ENCODE measurements at regions not wholly inside any gene's neighbourhood (a gene's known extent, or its start where the extent isn't known, plus 50 kb on each side); places are given as distances from the start of the nearest gene placed in this dataset.

- no peaks in the 10 kb centered on the region for H3K27me3 ChIP-seq (ENCODE audit: control insufficient read depth in 3 of 3, insufficient read depth in 3 of 3, low read length in 3 of 3)
- no peaks in the 10 kb centered on the region for H3K36me3 ChIP-seq (ENCODE audit: control insufficient read depth in 3 of 3, insufficient read depth in 3 of 3, low read length in 3 of 3)
- H3K4me1 ChIP-seq (ENCODE audit: control insufficient read depth in 3 of 3, insufficient read depth in 3 of 3, low read length in 3 of 3), result no peaks in the 10 kb centered on the region
- H3K9ac ChIP-seq (ENCODE audit: low read depth in 1 of 3, low read length in 3 of 3), result no peak overlapping the region
- H3K9me3 ChIP-seq (ENCODE audit: control insufficient read depth in 3 of 3, low read length in 3 of 3), result no peaks in the 10 kb centered on the region
- H3K4me3 ChIP-seq (ENCODE audit: low read length in 3 of 3), result no peak overlapping the region
- no peak overlapping the region for H3K27ac ChIP-seq (ENCODE audit: low read depth, low read length)
These were observed 243.7 kb downstream of the SLC16A7 start for GRCh38 chr12:59839514-59839913.

DNA sequence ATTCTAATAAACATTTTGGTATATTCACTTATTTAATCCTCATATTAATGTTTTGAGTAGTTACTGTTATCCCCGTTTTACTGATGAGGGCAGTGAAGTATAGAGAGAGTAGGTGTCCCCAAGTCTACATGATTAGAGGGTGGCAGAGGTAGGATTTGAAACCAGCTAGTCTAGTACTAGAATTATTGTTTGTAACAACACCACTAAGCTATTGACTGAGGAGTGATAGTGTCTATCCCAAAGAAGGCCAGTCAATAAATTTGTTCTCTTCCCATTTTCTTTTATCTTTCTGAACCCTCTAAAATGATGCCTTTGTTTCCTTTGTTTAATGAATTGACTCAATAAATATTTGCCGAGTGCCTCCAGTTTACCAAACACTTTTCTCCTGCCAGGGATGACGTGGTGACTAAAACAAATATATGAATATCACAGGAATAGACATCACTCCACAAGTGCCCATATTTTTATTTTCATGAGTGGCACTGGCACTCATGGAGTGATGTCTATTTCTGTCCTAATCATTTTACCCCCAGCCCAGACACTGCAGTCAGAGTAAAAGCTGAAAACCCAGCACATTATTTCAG lies 247.5 kb downstream of the SLC16A7 start:
- Histone ChIP-seq H3K4me1 (ENCODE audit: control insufficient read depth in 3 of 3, insufficient read depth in 3 of 3, low read length in 3 of 3) (no peaks in the 10 kb centered on the region), H3K36me3 (ENCODE audit: control insufficient read depth in 3 of 3, insufficient read depth in 3 of 3, low read length in 3 of 3) (no peaks in the 10 kb centered on the region), H3K9ac (ENCODE audit: low read depth in 1 of 3, low read length in 3 of 3) (no peak overlapping the region), H3K27ac (ENCODE audit: low read depth, low read length) (no peak overlapping the region), H3K27me3 (ENCODE audit: control insufficient read depth in 3 of 3, insufficient read depth in 3 of 3, low read length in 3 of 3) (no peaks in the 10 kb centered on the region), H3K4me3 (ENCODE audit: low read length in 3 of 3) (no peak overlapping the region), H3K9me3 (ENCODE audit: control insufficient read depth in 3 of 3, low read length in 3 of 3) (no peaks in the 10 kb centered on the region)

DNA sequence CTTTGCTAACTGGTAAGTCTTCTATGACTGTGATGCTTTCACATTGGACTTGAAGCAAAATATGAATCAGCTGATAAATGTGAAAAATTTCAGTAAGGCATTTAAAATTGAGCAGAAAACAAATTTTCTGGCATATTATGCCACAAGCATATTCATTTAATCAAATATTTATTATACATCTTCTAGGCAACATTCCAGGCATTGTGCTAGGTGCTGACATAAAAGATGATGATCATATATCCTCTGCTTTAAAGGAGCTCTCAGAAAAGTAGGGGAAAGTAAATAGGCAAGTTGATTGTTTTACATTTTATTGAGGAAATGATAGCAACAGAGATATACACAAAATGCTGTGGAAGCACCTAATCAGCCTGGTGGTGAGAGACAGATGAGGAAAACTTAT lies 248.9 kb downstream of the SLC16A7 start:
- Histone ChIP-seq H3K4me3 (ENCODE audit: low read length in 3 of 3) (no peak overlapping the region), H3K27ac (ENCODE audit: low read depth, low read length) (no peak overlapping the region), H3K27me3 (ENCODE audit: control insufficient read depth in 3 of 3, insufficient read depth in 3 of 3, low read length in 3 of 3) (no peaks in the 10 kb centered on the region), H3K36me3 (ENCODE audit: control insufficient read depth in 3 of 3, insufficient read depth in 3 of 3, low read length in 3 of 3) (no peaks in the 10 kb centered on the region), H3K4me1 (ENCODE audit: control insufficient read depth in 3 of 3, insufficient read depth in 3 of 3, low read length in 3 of 3) (no peaks in the 10 kb centered on the region), H3K9ac (ENCODE audit: low read depth in 1 of 3, low read length in 3 of 3) (no peak overlapping the region), H3K9me3 (ENCODE audit: control insufficient read depth in 3 of 3, low read length in 3 of 3) (no peaks in the 10 kb centered on the region)

DNA sequence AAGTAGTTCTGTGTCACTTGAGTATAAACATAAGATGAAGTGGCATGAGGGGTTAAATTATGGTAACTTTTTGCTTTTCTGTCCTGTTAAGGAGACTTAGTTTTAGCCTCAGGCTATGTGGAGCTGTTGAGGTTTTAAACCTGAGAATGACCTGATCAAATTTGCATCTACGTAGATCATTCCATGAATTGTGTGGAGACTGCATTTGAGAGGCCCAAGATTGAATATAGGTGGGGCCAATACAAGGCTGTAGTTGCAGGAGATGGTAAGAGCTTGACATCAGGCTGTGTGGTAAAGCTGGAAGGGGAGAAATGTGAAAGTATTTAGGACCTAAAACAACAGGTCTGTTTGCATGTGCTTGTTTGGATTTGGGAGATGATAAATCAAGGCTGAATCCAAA lies 249.5 kb downstream of the SLC16A7 start:
- H3K4me3 ChIP-seq (ENCODE audit: low read length in 3 of 3), result no peak overlapping the region
- no peak overlapping the region for H3K9ac ChIP-seq (ENCODE audit: low read depth in 1 of 3, low read length in 3 of 3)
- H3K27me3 ChIP-seq (ENCODE audit: control insufficient read depth in 3 of 3, insufficient read depth in 3 of 3, low read length in 3 of 3), result no peaks in the 10 kb centered on the region
- H3K4me1 ChIP-seq (ENCODE audit: control insufficient read depth in 3 of 3, insufficient read depth in 3 of 3, low read length in 3 of 3), result no peaks in the 10 kb centered on the region
- H3K27ac ChIP-seq (ENCODE audit: low read depth, low read length), result no peak overlapping the region
- H3K9me3 ChIP-seq (ENCODE audit: control insufficient read depth in 3 of 3, low read length in 3 of 3), result no peaks in the 10 kb centered on the region
- H3K36me3 ChIP-seq (ENCODE audit: control insufficient read depth in 3 of 3, insufficient read depth in 3 of 3, low read length in 3 of 3), result no peaks in the 10 kb centered on the region

- Histone ChIP-seq H3K4me3 (ENCODE audit: low read length in 3 of 3) (no peak overlapping the region), H3K9ac (ENCODE audit: low read depth in 1 of 3, low read length in 3 of 3) (no peak overlapping the region), H3K4me1 (ENCODE audit: control insufficient read depth in 3 of 3, insufficient read depth in 3 of 3, low read length in 3 of 3) (no peaks in the 10 kb centered on the region), H3K27me3 (ENCODE audit: control insufficient read depth in 3 of 3, insufficient read depth in 3 of 3, low read length in 3 of 3) (no peaks in the 10 kb centered on the region), H3K9me3 (ENCODE audit: control insufficient read depth in 3 of 3, low read length in 3 of 3) (no peaks in the 10 kb centered on the region), H3K36me3 (ENCODE audit: control insufficient read depth in 3 of 3, insufficient read depth in 3 of 3, low read length in 3 of 3) (no peaks in the 10 kb centered on the region), H3K27ac (ENCODE audit: low read depth, low read length) (no peak overlapping the region)
These were observed 251.3 kb downstream of the SLC16A7 start for GRCh38 chr12:59847127-59847526.

DNA sequence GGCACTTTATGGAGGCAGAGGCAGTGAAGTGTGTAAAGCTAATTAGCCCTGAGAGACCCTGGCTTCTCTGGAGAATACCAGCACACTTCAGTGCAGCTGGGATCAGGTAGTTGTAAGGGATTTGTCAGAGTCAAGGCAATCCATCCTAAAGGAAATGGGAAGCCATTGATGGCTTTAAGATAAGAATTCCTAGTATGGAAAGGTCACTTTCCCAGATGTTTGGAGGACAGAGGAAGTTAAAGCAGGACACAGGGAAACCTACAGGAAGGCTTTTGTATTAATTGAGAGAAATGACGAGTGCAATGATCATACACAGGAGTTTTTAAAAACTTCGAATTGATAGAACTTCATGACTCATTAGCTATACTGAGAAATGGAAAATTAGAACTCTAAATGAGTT lies 254.4 kb downstream of the SLC16A7 start:
- Histone ChIP-seq H3K36me3 (ENCODE audit: control insufficient read depth in 3 of 3, insufficient read depth in 3 of 3, low read length in 3 of 3) (no peaks in the 10 kb centered on the region), H3K27me3 (ENCODE audit: control insufficient read depth in 3 of 3, insufficient read depth in 3 of 3, low read length in 3 of 3) (no peaks in the 10 kb centered on the region), H3K4me1 (ENCODE audit: control insufficient read depth in 3 of 3, insufficient read depth in 3 of 3, low read length in 3 of 3) (no peaks in the 10 kb centered on the region), H3K4me3 (ENCODE audit: low read length in 3 of 3) (no peak overlapping the region), H3K27ac (ENCODE audit: low read depth, low read length) (no peak overlapping the region), H3K9me3 (ENCODE audit: control insufficient read depth in 3 of 3, low read length in 3 of 3) (no peaks in the 10 kb centered on the region), H3K9ac (ENCODE audit: low read depth in 1 of 3, low read length in 3 of 3) (no peak overlapping the region)

DNA sequence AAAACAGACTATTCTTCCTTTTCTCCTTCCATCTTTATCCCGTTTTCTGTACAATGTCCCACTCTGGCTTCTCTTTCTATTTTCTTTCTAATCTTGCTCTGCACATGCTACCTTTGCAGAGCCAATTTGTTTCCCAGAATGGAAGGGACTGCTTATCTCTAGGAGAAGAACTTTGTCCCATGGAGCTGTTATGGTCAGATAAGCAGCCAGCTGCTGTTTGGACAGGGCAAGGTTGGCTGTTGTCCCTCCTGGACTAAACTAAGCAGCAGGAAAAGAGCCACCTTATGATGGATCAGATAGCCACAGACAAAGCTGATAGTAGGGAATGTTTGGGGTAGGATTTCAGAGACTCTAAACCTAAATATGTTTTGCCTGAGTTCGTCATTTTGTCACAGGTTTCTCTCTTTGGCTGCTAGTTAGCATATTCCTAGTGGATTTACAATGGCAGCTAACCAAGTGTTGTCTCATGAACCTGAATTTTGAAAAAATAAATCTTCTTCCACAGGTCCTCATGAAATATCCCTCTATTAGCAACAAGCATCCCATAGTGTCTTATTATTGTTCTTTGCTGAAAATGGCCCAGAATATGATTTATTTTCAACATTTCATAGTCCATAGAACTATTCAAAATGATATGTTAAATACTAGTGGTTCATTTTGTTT lies 262.8 kb downstream of the SLC16A7 start:
- H3K36me3 ChIP-seq (ENCODE audit: control insufficient read depth in 3 of 3, insufficient read depth in 3 of 3, low read length in 3 of 3), result no peaks in the 10 kb centered on the region

DNA sequence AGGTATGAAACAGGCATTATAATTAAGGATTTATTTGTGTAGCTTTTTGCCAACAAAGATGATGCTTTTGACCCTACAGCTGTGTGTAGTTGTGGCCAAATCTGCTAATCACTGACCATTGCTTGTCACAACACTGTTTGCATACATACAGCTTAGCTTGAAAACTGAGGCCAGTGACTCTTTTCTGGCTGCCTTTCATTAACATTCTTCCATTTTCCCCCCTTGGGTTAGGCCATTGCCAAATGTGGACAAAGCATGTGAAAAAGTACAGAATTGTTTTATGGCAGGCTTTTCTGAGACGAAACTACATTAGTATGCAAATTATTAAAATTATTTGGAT lies 263.3 kb downstream of the SLC16A7 start:
- H3K9me3 ChIP-seq (ENCODE audit: control insufficient read depth in 3 of 3, low read length in 3 of 3), result peaks cover 0 to 5% (median 0%) of the 10 kb centered on the region in 3 donors
- no peaks in the 10 kb centered on the region for H3K36me3 ChIP-seq (ENCODE audit: control insufficient read depth in 3 of 3, insufficient read depth in 3 of 3, low read length in 3 of 3)
- H3K27ac ChIP-seq (ENCODE audit: low read depth, low read length), result no peak overlapping the region
- no peak overlapping the region for H3K4me3 ChIP-seq (ENCODE audit: low read length in 3 of 3)
- H3K4me1 ChIP-seq (ENCODE audit: control insufficient read depth in 3 of 3, insufficient read depth in 3 of 3, low read length in 3 of 3), result no peaks in the 10 kb centered on the region
- no peaks in the 10 kb centered on the region for H3K27me3 ChIP-seq (ENCODE audit: control insufficient read depth in 3 of 3, insufficient read depth in 3 of 3, low read length in 3 of 3)
- no peak overlapping the region for H3K9ac ChIP-seq (ENCODE audit: low read depth in 1 of 3, low read length in 3 of 3)

More for the DNA sequence above, 262.8 kb downstream of the SLC16A7 start:
- Histone ChIP-seq H3K27ac (ENCODE audit: low read depth, low read length) (no peak overlapping the region), H3K4me3 (ENCODE audit: low read length in 3 of 3) (no peak overlapping the region), H3K9me3 (ENCODE audit: control insufficient read depth in 3 of 3, low read length in 3 of 3) (peaks cover 0 to 5% (median 0%) of the 10 kb centered on the region in 3 donors), H3K4me1 (ENCODE audit: control insufficient read depth in 3 of 3, insufficient read depth in 3 of 3, low read length in 3 of 3) (no peaks in the 10 kb centered on the region), H3K27me3 (ENCODE audit: control insufficient read depth in 3 of 3, insufficient read depth in 3 of 3, low read length in 3 of 3) (no peaks in the 10 kb centered on the region), H3K9ac (ENCODE audit: low read depth in 1 of 3, low read length in 3 of 3) (no peak overlapping the region)

GRCh38 chr12:59861635-59862034 lies 265.8 kb downstream of the SLC16A7 start:
- Histone ChIP-seq H3K4me3 (ENCODE audit: low read length in 3 of 3) (no peak overlapping the region), H3K4me1 (ENCODE audit: control insufficient read depth in 3 of 3, insufficient read depth in 3 of 3, low read length in 3 of 3) (no peaks in the 10 kb centered on the region), H3K27ac (ENCODE audit: low read depth, low read length) (no peak overlapping the region), H3K27me3 (ENCODE audit: control insufficient read depth in 3 of 3, insufficient read depth in 3 of 3, low read length in 3 of 3) (no peaks in the 10 kb centered on the region), H3K36me3 (ENCODE audit: control insufficient read depth in 3 of 3, insufficient read depth in 3 of 3, low read length in 3 of 3) (no peaks in the 10 kb centered on the region), H3K9me3 (ENCODE audit: control insufficient read depth in 3 of 3, low read length in 3 of 3) (peaks cover 0 to 5% (median 0%) of the 10 kb centered on the region in 3 donors), H3K9ac (ENCODE audit: low read depth in 1 of 3, low read length in 3 of 3) (no peak overlapping the region)

DNA sequence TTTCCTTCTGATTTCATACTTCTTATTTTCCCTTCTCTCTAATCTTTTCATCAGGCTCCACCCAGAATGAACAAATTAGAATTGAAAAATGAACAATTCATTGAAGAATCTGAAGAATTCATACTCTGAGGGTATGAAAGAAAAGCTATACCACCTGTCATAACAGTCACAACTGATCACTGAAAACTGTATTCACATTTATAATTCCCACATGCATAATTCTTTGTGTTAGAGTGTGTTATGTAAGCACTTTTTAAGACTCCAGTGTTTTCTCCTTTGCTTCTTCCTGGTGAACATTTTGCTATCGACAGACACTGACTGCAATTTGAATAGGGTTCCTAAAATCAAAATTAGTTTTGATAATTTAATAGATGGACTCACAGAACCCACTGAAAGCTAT lies 271.2 kb downstream of the SLC16A7 start:
- Histone ChIP-seq H3K9ac (ENCODE audit: low read depth in 1 of 3, low read length in 3 of 3) (no peak overlapping the region), H3K36me3 (ENCODE audit: control insufficient read depth in 3 of 3, insufficient read depth in 3 of 3, low read length in 3 of 3) (no peaks in the 10 kb centered on the region), H3K4me3 (ENCODE audit: low read length in 3 of 3) (no peak overlapping the region), H3K9me3 (ENCODE audit: control insufficient read depth in 3 of 3, low read length in 3 of 3) (peaks cover 0 to 2% (median 0%) of the 10 kb centered on the region in 3 donors), H3K27me3 (ENCODE audit: control insufficient read depth in 3 of 3, insufficient read depth in 3 of 3, low read length in 3 of 3) (no peaks in the 10 kb centered on the region), H3K27ac (ENCODE audit: low read depth, low read length) (no peak overlapping the region), H3K4me1 (ENCODE audit: control insufficient read depth in 3 of 3, insufficient read depth in 3 of 3, low read length in 3 of 3) (no peaks in the 10 kb centered on the region)

Measured in skeletal muscle tissue (tissue), 3 donors.